PC-3 (cell line): ENCODE measurements at regions not wholly inside any gene's neighbourhood (a gene's known extent, or its start where the extent isn't known, plus 50 kb on each side); places are given as distances from the start of the nearest gene placed in this dataset.

Experiments used
- ATAC-seq: fragments of 200-7000 bp; cut with Tn5 transposase; 2 replicates; pipeline ENCODE4 v1.9.1; 2020; ENCODE audit warnings: mild to moderate bottlenecking, moderate library complexity
- BruUV-seq: library from RNA; stranded (reverse); fragments of 400-500 nt; replicated peaks from 2 replicates; lab custom pipeline; 2021; lab: Mats Ljungman, UMichigan
- CTCF ChIA-PET: fragments of 300-600 bp; sonication (Branson Sonifier 250); formaldehyde crosslinking; loops from one replicate; lab custom pipeline; 2022; ENCODE audit warnings: antibody characterized with exemption; lab: Charles Lee
- POLR2A ChIA-PET: fragments of 300-600 bp; sonication (Branson Sonifier 250); formaldehyde crosslinking; loops from one replicate; lab custom pipeline; 2022; ENCODE audit warnings: antibody characterized with exemption; ENCODE audit not compliant: unreplicated experiment; lab: Charles Lee
- DNase-seq: peaks from one replicate; pipeline ENCODE4 v3.0.0-alpha.2; 2015
- H2AFZ ChIP-seq: fragments of 300-600 bp; sonication (generic); 2 replicates; pipeline ENCODE4 v1.6.0; 2016; ENCODE audit warnings: antibody characterized with exemption, low read length
- H3F3A ChIP-seq: fragments of 300-600 bp; sonication (generic); one replicate; pipeline ENCODE4 v1.6.0; 2017; ENCODE audit warnings: antibody characterized with exemption, low read length, control low read depth, mild to moderate bottlenecking; ENCODE audit not compliant: unreplicated experiment
- H3K27ac ChIP-seq: fragments of 300-600 bp; sonication (generic); 2 replicates; pipeline ENCODE4 v1.5.1; 2016; ENCODE audit warnings: mild to moderate bottlenecking, low read length
- H3K27me3 ChIP-seq: fragments of 300-600 bp; sonication (generic); 2 replicates; pipeline ENCODE4 v1.6.1; 2016; ENCODE audit warnings: low read length, mixed read lengths
- H3K36me3 ChIP-seq: fragments of 300-600 bp; sonication (generic); 2 replicates; pipeline ENCODE4 v1.6.1; 2016; ENCODE audit warnings: low read depth, mixed run types, low read length, mixed read lengths
- H3K4me1 ChIP-seq: fragments of 300-600 bp; sonication (generic); 2 replicates; pipeline ENCODE4 v1.5.1; 2016; ENCODE audit warnings: low read length; ENCODE audit not compliant: insufficient read depth
- H3K4me2 ChIP-seq: fragments of 300-600 bp; sonication (generic); 2 replicates; pipeline ENCODE4 v1.6.0; 2016; ENCODE audit warnings: low read length
- H3K4me3 ChIP-seq: fragments of 300-600 bp; sonication (generic); 2 replicates; pipeline ENCODE4 v1.5.1; 2016; ENCODE audit warnings: mild to moderate bottlenecking, low read length, mixed read lengths
- H3K79me2 ChIP-seq: fragments of 300-600 bp; sonication (generic); 2 replicates; pipeline ENCODE4 v1.6.1; 2017; ENCODE audit warnings: low read length, mixed read lengths
- H3K9ac ChIP-seq: fragments of 300-600 bp; sonication (generic); 2 replicates; pipeline ENCODE4 v1.6.0; 2016; ENCODE audit warnings: mild to moderate bottlenecking, low read length
- H3K9me2 ChIP-seq: fragments of 300-600 bp; sonication (generic); replicated peaks from 2 replicates; pipeline ENCODE4 v1.6.1; 2016; ENCODE audit warnings: mixed run types, low read length, mixed read lengths
- H3K9me3 ChIP-seq: fragments of 300-600 bp; sonication (generic); 2 replicates; pipeline ENCODE4 v1.6.1; 2016; ENCODE audit warnings: low read length, mixed read lengths
- H4K20me1 ChIP-seq: fragments of 300-600 bp; sonication (generic); 2 replicates; pipeline ENCODE4 v1.6.1; 2016; ENCODE audit warnings: low read length, mixed read lengths
- EZH2 ChIP-seq: fragments of 300-600 bp; sonication (generic); IDR thresholded peaks from one replicate; pipeline ENCODE4 v1.6.1; 2017; ENCODE audit warnings: antibody characterized with exemption, mild to moderate bottlenecking, low read length; ENCODE audit not compliant: unreplicated experiment
- EZH2phosphoT487 ChIP-seq: fragments of 300-600 bp; sonication (generic); IDR thresholded peaks from 2 replicates; pipeline ENCODE4 v1.6.1; 2018; ENCODE audit warnings: mild to moderate bottlenecking, antibody characterized with exemption, low read length, borderline replicate concordance
- intact Hi-C: fragments of 100-400 bp; cut with micrococcal nuclease; formaldehyde crosslinking; loops from 2 replicates; pipeline ENCODE4 v1.9.0; 2023
- TF ChIP-seq, protein P1 (sequence below): fragments of 300-600 bp; sonication (generic); conservative IDR thresholded peaks from 2 replicates; pipeline ENCODE4 v1.5.1; 2017; ENCODE audit warnings: antibody characterized with exemption, low read depth, mild to moderate bottlenecking, low read length

DNA sequence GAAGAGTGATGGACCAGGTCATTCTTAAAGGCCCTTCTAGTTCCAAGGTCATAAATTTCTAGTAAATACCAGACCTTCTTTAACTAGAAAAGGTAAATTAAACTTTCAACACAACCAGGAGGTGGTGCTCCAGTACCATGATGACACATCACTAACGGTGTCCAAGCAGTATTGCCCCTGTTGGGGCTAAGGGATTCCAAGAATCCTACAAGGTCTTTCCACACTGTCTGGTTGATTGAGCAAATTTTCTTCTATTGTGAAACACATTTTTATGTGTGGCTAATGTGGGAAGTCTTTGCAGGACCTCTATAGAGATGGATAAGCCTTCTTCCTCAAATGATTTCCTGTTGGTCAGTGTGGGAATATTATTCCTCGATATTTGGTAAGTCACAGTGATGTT lies 459.6 kb upstream of the PAPPA start:
- DNase-seq: peak; percentile 61
- H3K9ac ChIP-seq: no peak overlapping the region
- H3F3A ChIP-seq: no peaks in the 10 kb centered on the region
- no peak overlapping the region for H3K4me3 ChIP-seq
- no peak for TF ChIP-seq EZH2
- TF ChIP-seq, protein P1, sequence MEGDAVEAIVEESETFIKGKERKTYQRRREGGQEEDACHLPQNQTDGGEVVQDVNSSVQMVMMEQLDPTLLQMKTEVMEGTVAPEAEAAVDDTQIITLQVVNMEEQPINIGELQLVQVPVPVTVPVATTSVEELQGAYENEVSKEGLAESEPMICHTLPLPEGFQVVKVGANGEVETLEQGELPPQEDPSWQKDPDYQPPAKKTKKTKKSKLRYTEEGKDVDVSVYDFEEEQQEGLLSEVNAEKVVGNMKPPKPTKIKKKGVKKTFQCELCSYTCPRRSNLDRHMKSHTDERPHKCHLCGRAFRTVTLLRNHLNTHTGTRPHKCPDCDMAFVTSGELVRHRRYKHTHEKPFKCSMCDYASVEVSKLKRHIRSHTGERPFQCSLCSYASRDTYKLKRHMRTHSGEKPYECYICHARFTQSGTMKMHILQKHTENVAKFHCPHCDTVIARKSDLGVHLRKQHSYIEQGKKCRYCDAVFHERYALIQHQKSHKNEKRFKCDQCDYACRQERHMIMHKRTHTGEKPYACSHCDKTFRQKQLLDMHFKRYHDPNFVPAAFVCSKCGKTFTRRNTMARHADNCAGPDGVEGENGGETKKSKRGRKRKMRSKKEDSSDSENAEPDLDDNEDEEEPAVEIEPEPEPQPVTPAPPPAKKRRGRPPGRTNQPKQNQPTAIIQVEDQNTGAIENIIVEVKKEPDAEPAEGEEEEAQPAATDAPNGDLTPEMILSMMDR: peak; percentile 65
- H3K27me3 ChIP-seq: no peaks in the 10 kb centered on the region
- H3K4me1 ChIP-seq: peaks cover 21% of the 10 kb centered on the region
- H3K27ac ChIP-seq: no peak overlapping the region
- no peaks in the 10 kb centered on the region for H3K9me3 ChIP-seq
- no peaks in the 10 kb centered on the region for H3K9me2 ChIP-seq
- intact Hi-C loops: loop anchor here (2.0 to 5.0 kb wide), 2 partner anchors 458 to 967 kb away; partner anchors contain the start of gene PAPPA
- no peak overlapping the region for H2AFZ ChIP-seq
- CTCF ChIA-PET: no interaction called here
- no peak; the same call in 1 of the 2 replicates for ATAC-seq
- H3K36me3 ChIP-seq: no peaks in the 10 kb centered on the region
- H3K4me2 ChIP-seq: no peak overlapping the region
- H4K20me1 ChIP-seq: no peaks in the 10 kb centered on the region
- no peaks in the 10 kb centered on the region for H3K79me2 ChIP-seq
- no TSS peak for BruUV-seq
- POLR2A ChIA-PET: no interaction called here

- H3K4me1 ChIP-seq: peaks cover 20% of the 10 kb centered on the region
- H2AFZ ChIP-seq: no peak overlapping the region
- ChIA-PET POLR2A (no interaction called here), CTCF (no interaction called here)
- H3K9me3 ChIP-seq: no peaks in the 10 kb centered on the region
- BruUV-seq: no TSS peak
- no peak overlapping the region for H3K4me2 ChIP-seq
- H4K20me1 ChIP-seq: no peaks in the 10 kb centered on the region
- intact Hi-C loops: loop anchor here (2.0 to 5.0 kb wide), 3 partner anchors 167 to 966 kb away; partner anchors contain the start of gene PAPPA
- no peaks in the 10 kb centered on the region for H3K9me2 ChIP-seq
- H3K27me3 ChIP-seq: no peaks in the 10 kb centered on the region
- H3K36me3 ChIP-seq: no peaks in the 10 kb centered on the region
- no peak overlapping the region for H3K27ac ChIP-seq
- H3K9ac ChIP-seq: no peak overlapping the region
- no peak for DNase-seq
- no peak overlapping the region for H3K4me3 ChIP-seq
- ATAC-seq: no peak
- no peaks in the 10 kb centered on the region for H3F3A ChIP-seq
- no peaks in the 10 kb centered on the region for H3K79me2 ChIP-seq
- TF ChIP-seq EZH2phosphoT487 (no peak), EZH2 (no peak)
- TF ChIP-seq, protein P1: no peak
Observed at GRCh38 chr9:115694991-115695390, 458.6 kb upstream of the PAPPA start.

DNA sequence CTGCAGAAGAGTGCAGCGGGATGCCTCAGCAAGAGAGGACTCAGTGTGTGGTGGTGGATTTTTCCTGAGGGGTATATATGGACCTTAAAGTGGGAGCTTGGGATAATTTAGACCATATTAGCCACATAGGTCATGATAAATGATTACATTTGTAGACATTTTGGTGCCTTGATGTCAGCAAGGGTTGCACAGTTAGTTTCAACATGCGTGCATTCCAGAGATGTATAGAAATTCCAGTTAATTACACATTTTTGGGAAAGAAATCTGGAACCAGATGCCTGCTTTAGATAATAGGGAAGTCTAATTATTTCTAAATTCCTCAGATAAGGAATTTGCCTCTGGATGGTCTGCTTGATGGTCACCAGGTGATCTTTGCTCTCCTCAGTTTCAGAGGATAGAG lies 440.6 kb upstream of the PAPPA start:
- H4K20me1 ChIP-seq: no peaks in the 10 kb centered on the region
- no peak overlapping the region for H3K9ac ChIP-seq
- no peak for ATAC-seq
- no peaks in the 10 kb centered on the region for H3K9me2 ChIP-seq
- H3K9me3 ChIP-seq: no peaks in the 10 kb centered on the region
- H3K4me2 ChIP-seq: no peak overlapping the region
- H3K27ac ChIP-seq: no peak overlapping the region
- no peak overlapping the region for H2AFZ ChIP-seq
- TF ChIP-seq EZH2: no peak
- TF ChIP-seq EZH2phosphoT487: no peak
- TF ChIP-seq, protein P1: no peak
- H3K36me3 ChIP-seq: no peaks in the 10 kb centered on the region
- H3F3A ChIP-seq: no peaks in the 10 kb centered on the region
- intact Hi-C loops: no loop called here
- ChIA-PET CTCF (no interaction called here), POLR2A (no interaction called here)
- BruUV-seq: no TSS peak
- H3K27me3 ChIP-seq: no peaks in the 10 kb centered on the region
- DNase-seq: no peak
- H3K79me2 ChIP-seq: no peaks in the 10 kb centered on the region
- no peaks in the 10 kb centered on the region for H3K4me1 ChIP-seq
- H3K4me3 ChIP-seq: no peak overlapping the region
